GM20000 (cell line): ENCODE measurements at regions not wholly inside any gene's neighbourhood (a gene's known extent, or its start where the extent isn't known, plus 50 kb on each side); places are given as distances from the start of the nearest gene placed in this dataset.
"Not testable (repeated sequence)": the region's sequence is repeated elsewhere in the genome, so short reads cannot be mapped to it uniquely, and the experiment has no call there.

Experiments used
- DNase-seq: peaks from one replicate; pipeline ENCODE4 v3.0.0; 2012; ENCODE audit warnings: low spot score
- CTCF ChIP-seq: IDR thresholded peaks from 2 replicates; pipeline ENCODE4 v1.5.1; 2012; ENCODE audit warnings: mild to moderate bottlenecking, control low read depth; ENCODE audit errors: extremely low read depth, missing control alignments

- no peak for DNase-seq
- no peak for TF ChIP-seq CTCF
These were observed 922.0 kb upstream of the NRXN1 start for GRCh38 chr2:51953931-51954330.

- no peak for DNase-seq
- no peak for TF ChIP-seq CTCF
These were observed 889.1 kb upstream of the NRXN1 start for GRCh38 chr2:51921076-51921475.

- DNase-seq = no peak
- TF ChIP-seq CTCF = no peak
These were observed 888.6 kb upstream of the NRXN1 start for GRCh38 chr2:51920509-51920908.

- TF ChIP-seq CTCF = no peak
- no peak for DNase-seq
These were observed 887.5 kb upstream of the NRXN1 start for GRCh38 chr2:51919395-51919794.

GRCh38 chr2:51918113-51918512 is 886.2 kb upstream of the NRXN1 start:
- no peak for TF ChIP-seq CTCF
- DNase-seq = no peak

GRCh38 chr2:51903728-51904127 is 871.8 kb upstream of the NRXN1 start:
- DNase-seq = no peak
- TF ChIP-seq CTCF = no peak

- TF ChIP-seq CTCF = no peak
- no peak for DNase-seq
These were observed 867.7 kb upstream of the NRXN1 start for GRCh38 chr2:51899643-51900042.

- not testable (repeated sequence) for DNase-seq
These were observed 862.7 kb upstream of the NRXN1 start for GRCh38 chr2:51894584-51894983.
